Omental fat pad (tissue), 3 donors: ENCODE measurements at regions not wholly inside any gene's neighbourhood (a gene's known extent, or its start where the extent isn't known, plus 50 kb on each side); places are given as distances from the start of the nearest gene placed in this dataset.
A peak's percentile ranks its signal among the peaks of the same experiment; 100 is the strongest.

ENCODE experiments used
- ATAC-seq: fragments of 150-250 bp; one replicate; pipeline ENCODE4 v1.9.1; 2016; ENCODE audit warnings: mild to moderate bottlenecking, moderate library complexity; ENCODE audit not compliant: low FRiP score
- DNase-seq: peaks from one replicate; pipeline ENCODE4 v3.0.0-alpha.2; 2019; ENCODE audit warnings: low spot score
- TF ChIP-seq, protein P1 (sequence below), 3 donors: fragments of 450-650 bp; IDR thresholded peaks; one replicate each; pipeline ENCODE4 v1.5.1; 2016 to 2017; ENCODE audit warnings: antibody characterized with exemption in 3 of 3, mild to moderate bottlenecking in 3 of 3, moderate library complexity in 2 of 3

GRCh38 chr3:194769020-194769643 is 83.4 kb downstream of the FAM43A start:
- TF ChIP-seq, protein P1, sequence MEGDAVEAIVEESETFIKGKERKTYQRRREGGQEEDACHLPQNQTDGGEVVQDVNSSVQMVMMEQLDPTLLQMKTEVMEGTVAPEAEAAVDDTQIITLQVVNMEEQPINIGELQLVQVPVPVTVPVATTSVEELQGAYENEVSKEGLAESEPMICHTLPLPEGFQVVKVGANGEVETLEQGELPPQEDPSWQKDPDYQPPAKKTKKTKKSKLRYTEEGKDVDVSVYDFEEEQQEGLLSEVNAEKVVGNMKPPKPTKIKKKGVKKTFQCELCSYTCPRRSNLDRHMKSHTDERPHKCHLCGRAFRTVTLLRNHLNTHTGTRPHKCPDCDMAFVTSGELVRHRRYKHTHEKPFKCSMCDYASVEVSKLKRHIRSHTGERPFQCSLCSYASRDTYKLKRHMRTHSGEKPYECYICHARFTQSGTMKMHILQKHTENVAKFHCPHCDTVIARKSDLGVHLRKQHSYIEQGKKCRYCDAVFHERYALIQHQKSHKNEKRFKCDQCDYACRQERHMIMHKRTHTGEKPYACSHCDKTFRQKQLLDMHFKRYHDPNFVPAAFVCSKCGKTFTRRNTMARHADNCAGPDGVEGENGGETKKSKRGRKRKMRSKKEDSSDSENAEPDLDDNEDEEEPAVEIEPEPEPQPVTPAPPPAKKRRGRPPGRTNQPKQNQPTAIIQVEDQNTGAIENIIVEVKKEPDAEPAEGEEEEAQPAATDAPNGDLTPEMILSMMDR (IDR thresholded peaks at IDR 0.05): no peak
- DNase-seq (peak; percentile 81), ATAC-seq (peak; percentile 94)

DNA sequence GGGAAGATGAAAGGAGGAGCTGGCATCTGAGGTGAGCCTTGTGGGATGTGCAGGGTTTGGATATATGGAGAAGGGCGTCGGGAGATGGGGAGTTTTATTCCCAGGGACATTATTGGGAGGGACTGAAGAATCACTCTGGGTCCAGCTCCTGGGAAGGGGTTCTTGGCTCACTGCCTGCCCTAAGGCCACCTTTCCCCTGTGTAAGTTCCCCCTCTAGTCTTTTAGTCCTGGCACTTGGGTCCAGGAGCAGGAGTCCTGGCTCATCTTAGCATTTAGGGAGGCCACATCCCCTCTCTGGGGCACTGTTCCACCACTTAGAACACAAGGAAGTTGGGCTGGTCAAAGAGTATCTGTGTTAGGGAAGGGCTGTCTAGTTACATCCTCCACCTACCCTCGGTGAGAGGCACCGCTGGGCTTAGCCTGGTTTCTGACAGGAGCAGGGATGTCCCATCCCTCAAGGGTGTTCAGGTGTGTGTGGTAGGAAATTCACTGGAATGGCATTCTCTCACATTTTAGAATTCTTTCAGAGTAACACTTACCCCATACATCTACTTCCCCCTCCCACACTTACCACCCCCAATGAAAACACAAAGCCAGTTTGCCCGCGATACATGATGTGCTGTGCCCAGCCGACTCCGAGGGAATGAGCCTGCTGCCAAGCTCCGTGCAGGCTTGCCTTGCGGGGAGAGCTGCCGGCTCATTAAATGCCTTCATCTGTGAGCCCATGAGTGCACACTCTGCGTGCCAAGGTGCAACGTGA is 86.7 kb downstream of the FAM43A start:
- DNase-seq (no peak), ATAC-seq (no peak)
- TF ChIP-seq, protein P1 (IDR thresholded peaks at IDR 0.05): no peak

DNA sequence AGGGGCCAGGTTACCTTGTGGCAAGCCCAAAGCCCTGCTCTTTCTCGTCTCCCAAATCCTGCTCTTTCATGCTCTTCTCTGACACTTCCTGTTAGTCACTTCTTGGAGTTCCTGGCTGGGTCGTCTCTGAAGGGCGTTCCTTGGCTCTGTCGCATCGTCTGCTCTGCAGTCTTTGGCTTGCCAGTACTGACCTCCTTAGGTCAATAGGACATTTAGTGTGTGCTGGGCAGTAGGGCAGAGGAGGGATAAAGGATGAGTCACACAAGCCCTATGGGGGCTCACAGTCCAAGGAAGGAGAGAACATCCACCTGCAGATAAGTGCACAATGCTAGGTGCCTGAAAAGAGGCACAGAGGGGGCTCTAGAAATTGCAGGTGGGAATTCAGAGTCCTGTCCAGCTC is 87.5 kb downstream of the FAM43A start:
- DNase-seq (no peak), ATAC-seq (peak; percentile 22)
- TF ChIP-seq, protein P1 (IDR thresholded peaks at IDR 0.05): no peak

GRCh38 chr3:194773771-194774455 is 88.2 kb downstream of the FAM43A start:
- no peak for ATAC-seq
- DNase-seq: no peak
- TF ChIP-seq, protein P1 (IDR thresholded peaks at IDR 0.05): no peak

DNA sequence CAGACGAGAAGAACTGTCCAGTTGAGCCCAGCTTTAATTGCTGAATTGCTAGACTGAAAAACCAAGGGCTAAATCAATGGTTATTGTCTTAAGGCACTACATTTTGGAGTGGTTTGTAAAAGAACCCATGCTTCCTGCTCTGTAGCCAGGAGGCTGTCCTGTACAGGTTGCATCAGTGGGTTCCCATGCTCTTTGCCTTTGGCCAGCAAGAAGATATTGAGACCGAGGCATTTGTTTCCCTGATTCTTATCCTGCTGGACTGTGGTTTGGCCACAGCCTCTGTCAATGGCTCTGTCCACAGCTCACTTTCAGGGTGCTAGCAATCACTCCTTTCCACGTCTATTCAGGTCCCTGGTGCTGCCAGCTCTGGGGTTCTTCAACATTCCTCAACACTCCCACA is 89.6 kb downstream of the FAM43A start:
- ATAC-seq: no peak
- no peak for DNase-seq
- TF ChIP-seq, protein P1 (IDR thresholded peaks at IDR 0.05): no peak

DNA sequence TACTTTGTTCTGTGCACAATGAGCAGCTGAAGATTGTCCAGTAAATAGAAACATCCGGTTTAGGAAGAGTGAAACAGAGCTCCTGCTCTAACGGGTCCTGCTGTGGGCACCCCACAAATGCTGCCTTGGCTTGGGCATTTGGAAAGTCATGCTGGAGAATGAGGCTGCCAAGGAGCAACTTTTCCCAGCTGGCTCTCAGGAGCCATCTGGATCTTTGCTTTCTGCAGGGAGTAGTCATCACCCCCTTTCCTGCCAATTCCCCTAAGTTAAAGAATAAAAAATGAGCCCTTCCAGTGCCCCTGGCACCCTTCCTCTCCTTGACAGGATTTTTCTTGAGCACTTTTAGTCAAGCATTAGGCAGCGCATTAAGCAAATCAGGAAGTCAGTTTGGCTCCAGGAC is 90.0 kb downstream of the FAM43A start:
- DNase-seq: no peak
- TF ChIP-seq, protein P1 (IDR thresholded peaks at IDR 0.05): no peak
- ATAC-seq: no peak
